NCI-H2081 (cell line): ENCODE measurements at regions not wholly inside any gene's neighbourhood (a gene's known extent, or its start where the extent isn't known, plus 50 kb on each side); places are given as distances from the start of the nearest gene placed in this dataset.

Source experiments
- DNase-seq, 2 experiments: peaks; one replicate each; lab custom pipeline; 2025; lab: John Stamatoyannopoulos, UW

GRCh38 chr9:70478963-70479641, 64.6 kb upstream of the KLF9 start:
- DNase-seq: peak in 1 of 2 experiments; percentile 9

- no peak for DNase-seq
These were observed 63.5 kb upstream of the KLF9 start for GRCh38 chr9:70477907-70478480.

- no peak for DNase-seq
These were observed 62.8 kb upstream of the KLF9 start for GRCh38 chr9:70477146-70477745.

- DNase-seq: no peak
These were observed 60.8 kb upstream of the KLF9 start for GRCh38 chr9:70475211-70475610.

GRCh38 chr9:70474413-70474812, 60.0 kb upstream of the KLF9 start:
- no peak for DNase-seq

GRCh38 chr9:70472268-70473249, 58.1 kb upstream of the KLF9 start:
- DNase-seq: no peak

- DNase-seq: no peak
These were observed 55.9 kb upstream of the KLF9 start for GRCh38 chr9:70470050-70471015.

- no peak for DNase-seq
These were observed 53.8 kb upstream of the KLF9 start for GRCh38 chr9:70468291-70468690.

- DNase-seq: no peak
These were observed 52.6 kb upstream of the KLF9 start for GRCh38 chr9:70466976-70467561.

- DNase-seq: no peak
These were observed 51.4 kb upstream of the KLF9 start for GRCh38 chr9:70465904-70466303.

GRCh38 chr9:70465398-70465797, 50.9 kb upstream of the KLF9 start:
- DNase-seq: no peak
